ENCODE measurements at regions not wholly inside any gene's neighbourhood (a gene's known extent, or its start where the extent isn't known, plus 50 kb on each side); places are given as distances from the start of the nearest gene placed in this dataset.

DNA sequence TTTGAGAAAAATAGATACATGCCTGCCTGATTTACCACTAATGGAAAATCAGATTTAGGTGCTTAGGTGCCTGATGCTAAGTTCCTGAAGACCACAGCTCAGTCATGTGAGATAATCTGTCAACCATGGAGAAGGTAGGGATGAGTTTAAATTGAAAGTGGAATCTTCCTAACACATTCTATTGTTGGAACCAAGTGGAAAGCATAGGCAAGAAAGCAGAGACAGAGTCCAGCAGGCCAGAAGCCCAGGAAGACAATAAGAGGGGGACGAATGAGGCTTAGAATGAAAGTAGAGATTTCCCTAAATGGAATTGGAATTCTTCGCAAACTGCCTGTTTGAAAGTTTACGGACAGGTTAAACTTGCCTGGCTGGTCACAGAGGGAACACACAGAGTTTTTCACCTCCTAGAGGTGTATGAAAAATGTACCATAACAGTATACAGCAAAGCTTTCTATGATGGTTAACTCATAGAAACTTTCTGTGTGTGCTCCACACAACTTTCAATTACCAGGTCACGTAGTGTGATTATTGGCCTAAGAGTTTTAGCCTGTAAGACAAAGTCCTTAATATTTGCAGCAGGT is 453.8 kb upstream of the KCNMB2 start:
- peaks cover 16% of the 10 kb centered on the region for H3K4me1 Mint-ChIP-seq (ENCODE audit: low read depth)
- intact Hi-C loops (cut with micrococcal nuclease): no loop called here
- no peak overlapping the region for H3K4me3 Mint-ChIP-seq (ENCODE audit: low read depth)
- H3K27ac Mint-ChIP-seq: no peak overlapping the region
- no peaks in the 10 kb centered on the region for H3K9me3 Mint-ChIP-seq
- H3K27me3 Mint-ChIP-seq (ENCODE audit: low read depth): no peaks in the 10 kb centered on the region
- no peaks in the 10 kb centered on the region for H3K36me3 Mint-ChIP-seq (ENCODE audit: low read depth)
- DNase-seq (ENCODE audit: low spot score): no peak

- H3K9me3 Mint-ChIP-seq: no peaks in the 10 kb centered on the region
- H3K27me3 Mint-ChIP-seq (ENCODE audit: low read depth): no peaks in the 10 kb centered on the region
- H3K36me3 Mint-ChIP-seq (ENCODE audit: low read depth): no peaks in the 10 kb centered on the region
- intact Hi-C loops (cut with micrococcal nuclease): no loop called here
- H3K27ac Mint-ChIP-seq: no peak overlapping the region
- no peak overlapping the region for H3K4me3 Mint-ChIP-seq (ENCODE audit: low read depth)
- peaks cover 16% of the 10 kb centered on the region for H3K4me1 Mint-ChIP-seq (ENCODE audit: low read depth)
- no peak for DNase-seq (ENCODE audit: low spot score)
Measured at GRCh38 chr3:178083906-178084866, 452.1 kb upstream of the KCNMB2 start.

DNA sequence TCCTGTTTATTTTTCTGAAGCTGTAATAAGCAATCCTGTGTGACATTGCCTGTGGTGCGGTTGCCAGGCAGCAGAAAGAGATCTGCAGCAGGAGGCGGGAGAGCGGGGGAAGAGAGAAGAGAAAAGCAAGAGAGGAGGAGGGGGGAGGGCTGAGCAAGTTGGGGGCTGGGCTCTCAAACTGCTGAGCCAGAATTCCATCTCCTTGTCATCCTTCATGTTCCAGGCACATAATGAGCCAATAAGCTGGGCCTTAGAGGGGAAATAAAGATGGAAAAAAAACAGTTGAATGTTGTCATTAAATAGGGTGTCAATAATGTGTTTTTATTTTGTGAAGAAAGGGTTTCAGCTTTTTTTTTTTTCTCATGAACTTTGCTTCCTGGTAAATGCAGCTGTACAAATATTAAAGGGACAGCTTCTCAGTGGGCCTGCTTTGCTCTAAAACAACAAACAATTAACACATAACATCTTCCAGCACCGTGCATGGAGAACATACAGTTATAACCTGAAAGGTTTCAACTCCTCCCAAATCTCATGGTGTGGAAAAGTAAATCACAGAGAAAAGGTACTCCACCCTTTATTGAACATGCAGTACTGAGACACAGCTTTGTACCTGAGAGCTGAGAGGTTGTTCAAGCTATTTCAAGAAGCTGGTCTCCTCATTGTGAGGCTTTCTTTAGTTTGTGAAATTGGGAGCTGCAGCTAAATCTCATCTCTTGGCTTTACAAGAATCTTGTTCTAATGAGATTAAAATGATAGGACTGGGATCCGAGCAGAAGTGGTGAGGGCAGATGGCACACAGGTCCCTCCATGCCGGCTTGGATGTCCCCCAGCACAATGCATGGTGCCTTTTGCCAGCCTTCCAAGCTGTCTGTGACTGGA is 451.1 kb upstream of the KCNMB2 start:
- intact Hi-C loops (cut with micrococcal nuclease): no loop called here
- Mint-ChIP-seq H3K4me1 (ENCODE audit: low read depth) (peaks cover 14% of the 10 kb centered on the region), H3K27me3 (ENCODE audit: low read depth) (no peaks in the 10 kb centered on the region), H3K27ac (no peak overlapping the region), H3K36me3 (ENCODE audit: low read depth) (no peaks in the 10 kb centered on the region), H3K9me3 (no peaks in the 10 kb centered on the region), H3K4me3 (ENCODE audit: low read depth) (no peak overlapping the region)
- no peak for DNase-seq (ENCODE audit: low spot score)

- Mint-ChIP-seq H3K36me3 (ENCODE audit: low read depth) (no peaks in the 10 kb centered on the region), H3K9me3 (no peaks in the 10 kb centered on the region), H3K27ac (no peak overlapping the region), H3K27me3 (ENCODE audit: low read depth) (no peaks in the 10 kb centered on the region), H3K4me1 (ENCODE audit: low read depth) (peaks cover 12% of the 10 kb centered on the region), H3K4me3 (ENCODE audit: low read depth) (no peak overlapping the region)
- intact Hi-C loops (cut with micrococcal nuclease): no loop called here
- DNase-seq (ENCODE audit: low spot score): no peak
Measured at GRCh38 chr3:178085817-178086123, 450.5 kb upstream of the KCNMB2 start.

- DNase-seq (ENCODE audit: low spot score): no peak
- intact Hi-C loops (cut with micrococcal nuclease): no loop called here
- Mint-ChIP-seq H3K4me1 (ENCODE audit: low read depth) (peaks cover 12% of the 10 kb centered on the region), H3K27ac (no peak overlapping the region), H3K4me3 (ENCODE audit: low read depth) (no peak overlapping the region), H3K36me3 (ENCODE audit: low read depth) (no peaks in the 10 kb centered on the region), H3K9me3 (no peaks in the 10 kb centered on the region), H3K27me3 (ENCODE audit: low read depth) (no peaks in the 10 kb centered on the region)
Measured at GRCh38 chr3:178086144-178086825, 450.0 kb upstream of the KCNMB2 start.

GRCh38 chr3:178087376-178087775 is 448.9 kb upstream of the KCNMB2 start:
- H3K27ac Mint-ChIP-seq: no peak overlapping the region
- peaks cover 12% of the 10 kb centered on the region for H3K4me1 Mint-ChIP-seq (ENCODE audit: low read depth)
- intact Hi-C loops (cut with micrococcal nuclease): no loop called here
- peaks cover 2% of the 10 kb centered on the region for H3K9me3 Mint-ChIP-seq
- no peak overlapping the region for H3K4me3 Mint-ChIP-seq (ENCODE audit: low read depth)
- no peaks in the 10 kb centered on the region for H3K27me3 Mint-ChIP-seq (ENCODE audit: low read depth)
- no peak for DNase-seq (ENCODE audit: low spot score)
- no peaks in the 10 kb centered on the region for H3K36me3 Mint-ChIP-seq (ENCODE audit: low read depth)

DNA sequence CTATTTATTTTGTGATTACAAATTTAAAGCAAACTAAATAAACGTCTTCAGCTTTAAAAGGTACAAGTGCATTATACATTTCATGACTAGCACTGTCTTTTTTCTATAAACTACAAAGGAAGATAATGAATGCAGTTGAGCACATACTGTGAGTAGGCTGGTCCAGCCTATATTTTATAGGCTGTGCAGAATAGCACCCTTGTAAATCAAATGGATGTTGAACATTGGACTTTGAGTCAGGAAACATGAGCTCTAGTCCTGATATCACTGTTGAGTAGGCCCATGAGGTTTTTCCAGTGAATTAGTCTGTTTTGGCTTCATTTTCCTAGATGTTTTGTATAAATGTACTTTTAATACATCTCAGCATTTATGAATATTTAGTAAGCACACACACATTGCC is 447.3 kb upstream of the KCNMB2 start:
- DNase-seq (ENCODE audit: low spot score): no peak
- Mint-ChIP-seq H3K9me3 (peaks cover 9% of the 10 kb centered on the region), H3K4me3 (ENCODE audit: low read depth) (no peak overlapping the region), H3K36me3 (ENCODE audit: low read depth) (no peaks in the 10 kb centered on the region), H3K27me3 (ENCODE audit: low read depth) (no peaks in the 10 kb centered on the region), H3K4me1 (ENCODE audit: low read depth) (peaks cover 12% of the 10 kb centered on the region), H3K27ac (no peak overlapping the region)
- intact Hi-C loops (cut with micrococcal nuclease): no loop called here

DNA sequence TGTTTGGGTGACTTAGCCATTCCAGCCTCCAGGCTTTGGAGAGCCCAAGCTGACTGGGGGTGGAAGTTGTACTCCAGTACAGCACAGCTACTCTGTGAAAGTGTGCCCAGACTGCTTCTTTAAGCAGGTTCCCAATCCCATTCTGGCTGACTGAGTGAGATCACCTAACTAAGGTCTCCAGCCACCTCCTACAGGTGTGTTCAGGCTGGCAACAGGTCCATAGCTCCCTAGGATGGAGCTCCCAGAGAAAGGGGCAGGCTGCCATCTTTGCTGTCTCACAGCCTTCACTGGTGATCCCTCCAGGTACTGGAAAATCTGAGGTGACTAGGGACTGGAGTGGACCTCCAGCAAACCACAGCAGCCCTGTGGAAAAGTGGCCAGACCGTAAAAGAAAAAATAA is 445.3 kb upstream of the KCNMB2 start:
- intact Hi-C loops (cut with micrococcal nuclease): no loop called here
- H3K4me1 Mint-ChIP-seq (ENCODE audit: low read depth): peaks cover 3% of the 10 kb centered on the region

GRCh38 chr3:178095522-178095921 is 440.7 kb upstream of the KCNMB2 start:
- Mint-ChIP-seq H3K27ac (no peak overlapping the region), H3K4me1 (ENCODE audit: low read depth) (no peaks in the 10 kb centered on the region), H3K4me3 (ENCODE audit: low read depth) (no peak overlapping the region), H3K27me3 (ENCODE audit: low read depth) (no peaks in the 10 kb centered on the region), H3K36me3 (ENCODE audit: low read depth) (no peaks in the 10 kb centered on the region), H3K9me3 (peaks cover 21% of the 10 kb centered on the region)
- no peak for DNase-seq (ENCODE audit: low spot score)
- intact Hi-C loops (cut with micrococcal nuclease): no loop called here

More for the DNA sequence above, 445.3 kb upstream of the KCNMB2 start:
- Mint-ChIP-seq H3K27me3 (ENCODE audit: low read depth) (no peaks in the 10 kb centered on the region), H3K4me3 (ENCODE audit: low read depth) (no peak overlapping the region), H3K36me3 (ENCODE audit: low read depth) (no peaks in the 10 kb centered on the region), H3K9me3 (peaks cover 21% of the 10 kb centered on the region), H3K27ac (no peak overlapping the region)
- no peak for DNase-seq (ENCODE audit: low spot score)

DNA sequence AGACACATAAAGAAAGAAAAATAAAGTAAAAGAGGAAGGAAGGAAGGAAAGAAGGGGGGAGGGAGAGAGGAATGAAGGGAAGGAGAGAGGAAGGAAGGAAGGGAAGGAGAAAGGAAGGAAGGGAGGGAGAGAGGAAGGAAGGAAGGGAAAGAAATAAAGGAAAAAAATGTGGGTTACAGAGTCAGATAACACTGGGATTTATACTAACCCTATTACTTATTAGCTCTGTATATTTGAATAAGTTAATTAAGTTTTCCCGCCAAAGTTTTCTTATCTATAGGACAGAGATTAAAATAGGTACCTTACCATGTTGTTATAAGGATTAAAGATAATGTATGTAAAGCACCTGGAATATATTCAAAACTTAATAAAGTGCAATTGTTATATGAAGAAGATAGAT is 439.3 kb upstream of the KCNMB2 start:
- no peak overlapping the region for H3K4me3 Mint-ChIP-seq (ENCODE audit: low read depth)
- no peak overlapping the region for H3K27ac Mint-ChIP-seq
- no peaks in the 10 kb centered on the region for H3K4me1 Mint-ChIP-seq (ENCODE audit: low read depth)
- H3K27me3 Mint-ChIP-seq (ENCODE audit: low read depth): no peaks in the 10 kb centered on the region
- peaks cover 21% of the 10 kb centered on the region for H3K9me3 Mint-ChIP-seq
- H3K36me3 Mint-ChIP-seq (ENCODE audit: low read depth): no peaks in the 10 kb centered on the region
- intact Hi-C loops (cut with micrococcal nuclease): no loop called here
- DNase-seq (ENCODE audit: low spot score): no peak

DNA sequence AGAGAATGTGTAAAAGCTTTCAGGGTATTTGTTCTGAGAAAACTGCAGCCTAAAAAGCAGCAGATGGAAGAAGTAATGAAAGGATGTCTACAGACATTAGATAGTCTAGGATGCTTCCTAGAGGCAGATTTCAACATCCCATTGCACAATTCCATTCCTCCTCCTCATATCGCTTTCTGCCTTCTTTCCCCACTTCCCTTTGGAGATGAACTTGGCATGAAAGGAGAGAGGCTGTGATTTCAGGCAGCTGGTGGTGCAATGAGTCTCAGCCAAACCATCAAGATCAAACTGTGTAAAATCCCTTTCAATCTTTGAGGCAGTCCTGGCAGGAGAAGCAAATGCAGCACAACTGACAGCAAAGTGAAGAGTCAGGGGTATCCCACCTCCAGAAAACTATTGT is 438.7 kb upstream of the KCNMB2 start:
- H3K4me1 Mint-ChIP-seq (ENCODE audit: low read depth): no peaks in the 10 kb centered on the region
- no peak for DNase-seq (ENCODE audit: low spot score)
- intact Hi-C loops (cut with micrococcal nuclease): no loop called here
- no peak overlapping the region for H3K4me3 Mint-ChIP-seq (ENCODE audit: low read depth)
- H3K36me3 Mint-ChIP-seq (ENCODE audit: low read depth): no peaks in the 10 kb centered on the region
- H3K27ac Mint-ChIP-seq: no peak overlapping the region
- no peaks in the 10 kb centered on the region for H3K27me3 Mint-ChIP-seq (ENCODE audit: low read depth)
- H3K9me3 Mint-ChIP-seq: peaks cover 17% of the 10 kb centered on the region

DNA sequence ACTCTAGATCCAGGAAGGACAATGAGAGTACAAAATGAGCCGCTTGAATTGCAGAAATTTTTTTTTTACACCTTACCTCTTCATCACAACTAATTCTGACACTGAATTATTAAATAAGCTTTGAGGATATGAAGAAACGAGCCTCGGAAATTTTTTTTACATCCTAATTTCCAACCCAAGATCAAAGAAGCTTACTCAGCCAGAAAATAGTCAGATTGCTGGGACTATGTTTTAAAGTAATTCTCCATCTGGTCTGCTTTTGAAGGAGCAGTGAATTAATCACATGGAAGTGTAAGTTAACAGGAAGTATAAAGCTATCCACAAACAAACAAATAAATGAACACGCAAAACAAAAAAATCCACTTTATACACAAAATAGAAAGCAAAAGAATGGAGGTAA is 437.0 kb upstream of the KCNMB2 start:
- H3K27ac Mint-ChIP-seq: no peak overlapping the region
- no peak overlapping the region for H3K4me3 Mint-ChIP-seq (ENCODE audit: low read depth)
- DNase-seq (ENCODE audit: low spot score): no peak
- no peaks in the 10 kb centered on the region for H3K27me3 Mint-ChIP-seq (ENCODE audit: low read depth)
- H3K36me3 Mint-ChIP-seq (ENCODE audit: low read depth): no peaks in the 10 kb centered on the region
- no peaks in the 10 kb centered on the region for H3K4me1 Mint-ChIP-seq (ENCODE audit: low read depth)
- peaks cover 9% of the 10 kb centered on the region for H3K9me3 Mint-ChIP-seq
- intact Hi-C loops (cut with micrococcal nuclease): no loop called here
